Esophagus (tissue), 2 donors: ENCODE measurements at regions not wholly inside any gene's neighbourhood (a gene's known extent, or its start where the extent isn't known, plus 50 kb on each side); places are given as distances from the start of the nearest gene placed in this dataset.
A peak's percentile ranks its signal among the peaks of the same experiment; 100 is the strongest.

Experiments
- H3K27ac ChIP-seq, 2 donors: one replicate each; pipeline ENCODE4 v1.5.1; 2013; ENCODE audit warnings: low read depth in 2 of 2, mild to moderate bottlenecking in 2 of 2, inconsistent platforms in 1 of 2, low read length in 1 of 2, moderate library complexity in 1 of 2
- H3K27me3 ChIP-seq, 2 donors: one replicate each; pipeline ENCODE4 v1.6.1; 2013; ENCODE audit warnings: low read length in 2 of 2, control low read depth in 1 of 2, mild to moderate bottlenecking in 1 of 2; ENCODE audit not compliant: insufficient read depth in 2 of 2, control insufficient read depth in 1 of 2
- H3K36me3 ChIP-seq, 2 donors: one replicate each; pipeline ENCODE4 v1.6.1; 2013; ENCODE audit warnings: low read length in 1 of 2; ENCODE audit not compliant: control insufficient read depth in 2 of 2, insufficient read depth in 2 of 2
- H3K4me1 ChIP-seq, 2 donors: one replicate each; pipeline ENCODE4 v1.6.1; 2013; ENCODE audit warnings: low read length in 1 of 2; ENCODE audit not compliant: control insufficient read depth in 2 of 2, insufficient read depth in 2 of 2
- H3K4me3 ChIP-seq, 2 donors: one replicate each; pipeline ENCODE4 v1.5.1; 2013; ENCODE audit warnings: low read length in 2 of 2, mild to moderate bottlenecking in 2 of 2, low read depth in 1 of 2, moderate library complexity in 1 of 2
- H3K9me3 ChIP-seq, 2 donors: one replicate each; pipeline ENCODE4 v1.6.1; 2013; ENCODE audit warnings: mild to moderate bottlenecking in 2 of 2, low read depth in 1 of 2, low read length in 1 of 2, moderate library complexity in 1 of 2; ENCODE audit not compliant: control insufficient read depth in 2 of 2, insufficient read depth in 1 of 2
- WGBS, 2 donors: extraction: QIAGEN DNeasy Blood & Tissue Kit; methylation state at CpG; one replicate each; pipeline ENCODE4 v1.1.7; 2013; 5-methylcytosine and 5-hydroxymethylcytosine counted together
- donor health status: healthy with polysubstance abuse.
- donor health status: Bipolar disorder and iron deficiency.

GRCh38 chr6:21764989-21765388, 171.4 kb downstream of the SOX4 start:
- no peaks in the 10 kb centered on the region for H3K4me1 ChIP-seq
- 59 to 67% methylated on average over 2 of the region's 2 CpGs for WGBS, 2 donors
- H3K4me3 ChIP-seq: no peak overlapping the region
- no peaks in the 10 kb centered on the region for H3K27me3 ChIP-seq
- no peaks in the 10 kb centered on the region for H3K36me3 ChIP-seq
- H3K27ac ChIP-seq: no peak overlapping the region
- H3K9me3 ChIP-seq: no peaks in the 10 kb centered on the region

- Histone ChIP-seq H3K27ac (no peak overlapping the region), H3K4me1 (no peaks in the 10 kb centered on the region), H3K4me3 (no peak overlapping the region), H3K36me3 (no peaks in the 10 kb centered on the region), H3K27me3 (no peaks in the 10 kb centered on the region), H3K9me3 (no peaks in the 10 kb centered on the region)
- 32 to 33% methylated on average over 3 of the region's 3 CpGs for WGBS, 2 donors
Measured at GRCh38 chr6:21767891-21768648, 174.5 kb downstream of the SOX4 start.

GRCh38 chr6:21769405-21769861, 175.9 kb downstream of the SOX4 start:
- Histone ChIP-seq H3K27me3 (no peaks in the 10 kb centered on the region), H3K27ac (peak overlapping the region in 1 of 2 donors; percentile 22), H3K9me3 (no peaks in the 10 kb centered on the region), H3K4me3 (no peak overlapping the region), H3K36me3 (no peaks in the 10 kb centered on the region), H3K4me1 (no peaks in the 10 kb centered on the region)
- WGBS, 2 donors: 19 to 40% methylated on average over 2 of the region's 2 CpGs

GRCh38 chr6:21769968-21770367, 176.4 kb downstream of the SOX4 start:
- Histone ChIP-seq H3K4me1 (no peaks in the 10 kb centered on the region), H3K27me3 (no peaks in the 10 kb centered on the region), H3K9me3 (no peaks in the 10 kb centered on the region), H3K27ac (no peak overlapping the region), H3K4me3 (no peak overlapping the region), H3K36me3 (no peaks in the 10 kb centered on the region)

GRCh38 chr6:21771626-21772320, 178.2 kb downstream of the SOX4 start:
- 48 to 60% methylated on average over 4 of the region's 4 CpGs for WGBS, 2 donors
- Histone ChIP-seq H3K4me3 (no peak overlapping the region), H3K4me1 (no peaks in the 10 kb centered on the region), H3K9me3 (no peaks in the 10 kb centered on the region), H3K27me3 (no peaks in the 10 kb centered on the region), H3K27ac (no peak overlapping the region), H3K36me3 (no peaks in the 10 kb centered on the region)

- H3K4me3 ChIP-seq: no peak overlapping the region
- H3K27ac ChIP-seq: no peak overlapping the region
- H3K4me1 ChIP-seq: no peaks in the 10 kb centered on the region
- H3K9me3 ChIP-seq: no peaks in the 10 kb centered on the region
- H3K36me3 ChIP-seq: no peaks in the 10 kb centered on the region
- H3K27me3 ChIP-seq: no peaks in the 10 kb centered on the region
Measured at GRCh38 chr6:21772477-21772876, 178.9 kb downstream of the SOX4 start.

- Histone ChIP-seq H3K4me3 (no peak overlapping the region), H3K4me1 (no peaks in the 10 kb centered on the region), H3K9me3 (no peaks in the 10 kb centered on the region), H3K27ac (no peak overlapping the region), H3K27me3 (no peaks in the 10 kb centered on the region), H3K36me3 (no peaks in the 10 kb centered on the region)
- WGBS, 2 donors: 77 to 85% methylated on average over 9 of the region's 9 CpGs
Measured at GRCh38 chr6:21772884-21773575, 179.5 kb downstream of the SOX4 start.

GRCh38 chr6:21773576-21773968, 180.0 kb downstream of the SOX4 start:
- WGBS, 2 donors: 87 to 96% methylated on average over 6 of the region's 6 CpGs
- Histone ChIP-seq H3K36me3 (no peaks in the 10 kb centered on the region), H3K9me3 (no peaks in the 10 kb centered on the region), H3K4me1 (no peaks in the 10 kb centered on the region), H3K27me3 (no peaks in the 10 kb centered on the region), H3K27ac (no peak overlapping the region), H3K4me3 (no peak overlapping the region)

GRCh38 chr6:21777846-21778245, 184.3 kb downstream of the SOX4 start:
- Histone ChIP-seq H3K36me3 (no peaks in the 10 kb centered on the region), H3K27me3 (no peaks in the 10 kb centered on the region), H3K4me1 (no peaks in the 10 kb centered on the region), H3K4me3 (no peak overlapping the region), H3K9me3 (no peaks in the 10 kb centered on the region), H3K27ac (no peak overlapping the region)
- WGBS, 2 donors: 89 to 90% methylated on average over 1 of the region's 1 CpG
